Panc1 (cell line): ENCODE measurements at regions not wholly inside any gene's neighbourhood (a gene's known extent, or its start where the extent isn't known, plus 50 kb on each side); places are given as distances from the start of the nearest gene placed in this dataset.

Experiments used
- ATAC-seq: fragments of 200-7000 bp; cut with Tn5 transposase; 2 replicates; pipeline ENCODE4 v1.9.1; 2020; ENCODE audit warnings: mild to moderate bottlenecking, moderate library complexity
- BruUV-seq: library from RNA; stranded (reverse); fragments of 400-500 nt; replicated peaks from 2 replicates; lab custom pipeline; 2021; lab: Mats Ljungman, UMichigan
- CTCF ChIA-PET: fragments of 300-600 bp; sonication (Branson Sonifier 250); formaldehyde crosslinking; loops from one replicate; lab custom pipeline; 2022; ENCODE audit warnings: antibody characterized with exemption; lab: Charles Lee
- POLR2A ChIA-PET: fragments of 300-600 bp; sonication (Branson Sonifier 250); formaldehyde crosslinking; loops from one replicate; lab custom pipeline; 2022; ENCODE audit warnings: antibody characterized with exemption; lab: Charles Lee
- DNase-seq: peaks from one replicate; pipeline ENCODE4 v3.0.0-alpha.2; 2010; ENCODE audit warnings: low read depth, low spot score
- H3K27ac ChIP-seq: 2 replicates; pipeline ENCODE4 v1.5.1; 2011; ENCODE audit warnings: mild to moderate bottlenecking, low read length, inconsistent platforms
- H3K27me3 ChIP-seq: fragments of 200-500 bp; sonication (Bioruptor generic); 2 replicates; pipeline ENCODE4 v1.6.0; 2014; ENCODE audit warnings: low read length, inconsistent platforms; ENCODE audit not compliant: control insufficient read depth, insufficient read depth
- H3K36me3 ChIP-seq: fragments of 200-500 bp; sonication (Bioruptor generic); 2 replicates; pipeline ENCODE4 v1.5.1; 2014; ENCODE audit warnings: inconsistent platforms, mild to moderate bottlenecking, low read length, moderate library complexity; ENCODE audit not compliant: control insufficient read depth, insufficient read depth
- H3K4me1 ChIP-seq: 2 replicates; pipeline ENCODE4 v1.5.1; 2011; ENCODE audit warnings: inconsistent platforms, mild to moderate bottlenecking, low read length, moderate library complexity; ENCODE audit not compliant: control insufficient read depth, insufficient read depth
- H3K4me3 ChIP-seq, 2 experiments: 2 replicates each; pipeline ENCODE4 v1.5.1; 2011 to 2012; ENCODE audit warnings: low read depth in 2 of 2, low read length in 2 of 2, mild to moderate bottlenecking in 2 of 2, inconsistent platforms in 1 of 2, moderate library complexity in 1 of 2
- H3K9me3 ChIP-seq: fragments of 200-500 bp; sonication (Bioruptor generic); 2 replicates; pipeline ENCODE4 v1.5.1; 2014; ENCODE audit warnings: low read depth, mild to moderate bottlenecking, inconsistent platforms, low read length, moderate library complexity; ENCODE audit not compliant: control insufficient read depth, insufficient read depth
- CTCF ChIP-seq: fragments of 450-650 bp; IDR thresholded peaks from 2 replicates; pipeline ENCODE4 v1.5.1; 2017; ENCODE audit warnings: mild to moderate bottlenecking
- POLR2AphosphoS5 ChIP-seq: IDR thresholded peaks from 2 replicates; pipeline ENCODE4 v1.6.1; 2012; ENCODE audit warnings: mild to moderate bottlenecking, low read depth, low read length, moderate library complexity
- REST ChIP-seq, 2 experiments: IDR thresholded peaks; 2 replicates each; pipeline ENCODE4 v1.6.1; 2011 to 2012; ENCODE audit warnings: low read depth in 2 of 2, control low read depth in 1 of 2, low read length in 1 of 2, mild to moderate bottlenecking in 1 of 2, moderate library complexity in 1 of 2; ENCODE audit not compliant: insufficient read depth in 1 of 2
- SIN3A ChIP-seq: IDR thresholded peaks from 2 replicates; pipeline ENCODE4 v1.6.1; 2012; ENCODE audit warnings: low read depth, mild to moderate bottlenecking, low read length, moderate library complexity, borderline replicate concordance; ENCODE audit not compliant: insufficient read depth
- TCF7L2 ChIP-seq: IDR thresholded peaks from 2 replicates; pipeline ENCODE4 v1.6.1; 2011; ENCODE audit warnings: mild to moderate bottlenecking, low read depth, low read length, inconsistent platforms
- in situ Hi-C: cut with HindIII; loops from 2 replicates; pipeline ENCODE4 v1.10.0; 2016; ENCODE audit warnings: low sequenced_read_pairs, low pct_unique_long_range_greater_than_20kb
- intact Hi-C: fragments of 100-400 bp; cut with micrococcal nuclease; formaldehyde crosslinking; loops from one replicate; pipeline ENCODE4 v1.10.0; 2022; ENCODE audit not compliant: unreplicated experiment

DNA sequence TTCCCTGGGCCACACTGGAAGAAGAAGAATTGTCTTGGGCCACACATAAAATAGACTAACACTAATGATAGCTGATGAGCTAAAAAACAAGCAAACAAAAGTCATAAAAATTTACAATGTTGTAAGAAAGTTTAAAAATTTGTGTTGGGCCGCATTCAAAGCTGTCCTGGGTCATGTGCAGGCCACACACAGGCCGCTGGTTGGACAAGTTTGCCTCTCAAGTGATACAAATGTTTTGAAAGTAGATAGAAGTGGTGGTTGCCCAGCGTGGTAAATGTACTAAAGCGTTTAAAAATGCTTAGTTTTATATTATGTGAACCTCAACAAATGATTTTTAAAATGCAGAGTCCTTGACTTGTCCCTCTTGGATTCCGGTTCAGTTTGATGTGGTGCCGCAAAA lies 94.9 kb upstream of the TBCA start:
- no peaks in the 10 kb centered on the region for H3K36me3 ChIP-seq
- no peak overlapping the region for H3K4me3 ChIP-seq
- no peaks in the 10 kb centered on the region for H3K27me3 ChIP-seq
- H3K4me1 ChIP-seq = no peaks in the 10 kb centered on the region
- H3K27ac ChIP-seq = no peak overlapping the region
- no peak for DNase-seq
- CTCF ChIA-PET = interaction anchor here (0.7 kb wide), 1 partner anchor 251 kb away, joined by 16 read pairs; no protein-coding TSS in a partner anchor
- TF ChIP-seq CTCF (no peak), POLR2AphosphoS5 (no peak), SIN3A (no peak), TCF7L2 (no peak), REST (IDR thresholded peaks at IDR 0.05; ENCODE audit: insufficient read depth in 1 of 2, low read depth in 2 of 2, low read length in 1 of 2) (no peak)
- no peaks in the 10 kb centered on the region for H3K9me3 ChIP-seq
- in situ Hi-C loops (no loop called here), intact Hi-C loops (no loop called here)
- POLR2A ChIA-PET = no interaction called here
- no peak for ATAC-seq
- no TSS peak for BruUV-seq

DNA sequence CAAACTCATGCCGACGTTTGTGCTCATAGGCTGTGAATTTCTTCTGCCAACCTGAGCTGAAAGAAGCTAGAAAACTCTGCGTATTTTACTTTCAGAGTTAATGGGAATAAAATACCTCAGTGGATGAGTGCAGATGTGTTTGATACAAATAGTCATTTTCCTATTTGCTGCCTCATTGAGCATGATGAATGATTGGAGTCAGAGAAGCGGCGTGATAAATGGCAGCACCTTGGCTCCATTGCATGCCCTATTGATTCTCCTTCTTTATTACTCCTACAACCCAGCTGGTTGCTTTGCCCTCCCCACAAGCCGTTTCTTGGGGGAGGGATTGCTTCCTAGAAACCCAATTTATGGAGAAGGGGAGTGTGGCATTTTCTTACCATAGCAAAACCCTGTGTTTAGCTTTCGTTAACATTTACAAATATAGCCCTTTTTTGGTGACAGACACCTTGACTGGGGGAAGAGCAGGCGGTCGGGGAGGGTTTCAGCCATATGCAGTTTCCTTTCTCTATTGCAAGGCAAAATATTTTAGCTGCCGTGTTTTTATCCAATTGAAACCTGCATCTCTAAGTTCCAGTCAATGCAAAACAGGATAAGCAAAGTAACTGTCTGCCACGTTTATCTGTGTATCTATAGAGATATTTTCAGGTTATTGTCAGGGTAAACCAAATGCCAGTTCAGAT lies 93.1 kb upstream of the TBCA start:
- ATAC-seq = no peak
- H3K27me3 ChIP-seq = no peaks in the 10 kb centered on the region
- H3K9me3 ChIP-seq = no peaks in the 10 kb centered on the region
- H3K27ac ChIP-seq = no peak overlapping the region
- ChIA-PET POLR2A (interaction anchor here (0.6 kb wide), 1 partner anchor 357 kb away, joined by 3 read pairs; no protein-coding TSS in a partner anchor), CTCF (no interaction called here)
- no peak for TF ChIP-seq TCF7L2
- no peak for TF ChIP-seq REST (IDR thresholded peaks at IDR 0.05; ENCODE audit: insufficient read depth in 1 of 2, low read depth in 2 of 2, low read length in 1 of 2)
- TF ChIP-seq POLR2AphosphoS5 = no peak
- TF ChIP-seq SIN3A = no peak
- no peak for TF ChIP-seq CTCF
- H3K36me3 ChIP-seq = no peaks in the 10 kb centered on the region
- no TSS peak for BruUV-seq
- in situ Hi-C loops = no loop called here
- H3K4me1 ChIP-seq = no peaks in the 10 kb centered on the region
- no peak overlapping the region for H3K4me3 ChIP-seq
- no peak for DNase-seq
- intact Hi-C loops = loop anchor here (5.0 kb wide), 1 partner anchor 138 kb away; no protein-coding TSS in a partner anchor
